HepG2 (cell line): ENCODE measurements at regions not wholly inside any gene's neighbourhood (a gene's known extent, or its start where the extent isn't known, plus 50 kb on each side); places are given as distances from the start of the nearest gene placed in this dataset.

Experiments
- ATAC-seq: fragments of 200-7000 bp; cut with Tn5 transposase; 3 replicates; pipeline ENCODE4 v1.9.1; 2020; ENCODE audit warnings: mild to moderate bottlenecking, moderate library complexity
- BruUV-seq: library from RNA; stranded (reverse); fragments of 400-500 nt; replicated peaks from 2 replicates; lab custom pipeline; 2021; lab: Mats Ljungman, UMichigan
- CTCF ChIA-PET: fragments of 300-600 bp; formaldehyde crosslinking; extraction: SDS; loops from one replicate; lab custom pipeline; 2021; ENCODE audit warnings: low total read pairs, inconsistent platforms, low intra/inter-chr PET ratio; lab: Yijun Ruan, JAX
- POLR2A ChIA-PET: fragments of 350-600 bp; sonication (Branson Sonifier 250); formaldehyde crosslinking; loops from one replicate; lab custom pipeline; 2020; ENCODE audit warnings: antibody characterized with exemption, inconsistent platforms; lab: Yijun Ruan, JAX
- DNase-seq: peaks from one replicate; pipeline ENCODE4 v3.0.0-alpha.2; 2015; ENCODE audit warnings: low spot score
- FAIRE-seq: peaks from 3 replicates; lab custom pipeline; 2011; peaks lifted over from hg19 to GRCh38; lab: Jason Lieb, UNC
- H2AFZ ChIP-seq: one replicate; pipeline ENCODE4 v1.6.1; 2011; ENCODE audit warnings: low read length, inconsistent platforms
- H3K27ac ChIP-seq: fragments of 300-600 bp; 3 replicates; pipeline ENCODE4 v1.8.0; 2011; ENCODE audit warnings: mixed run types, mild to moderate bottlenecking, mixed read lengths, low read length, inconsistent platforms; ENCODE audit not compliant: insufficient read depth; ENCODE audit errors: extremely low read length
- H3K27me3 ChIP-seq, 2 experiments: fragments of 200-600 bp in 1 of 2; 2 replicates in 1 of 2; 3 replicates in 1 of 2; pipeline versions ENCODE4 v1.6.0 to v1.8.0; 2011; ENCODE audit warnings: low read length in 2 of 2, mild to moderate bottlenecking in 2 of 2, moderate library complexity in 2 of 2, inconsistent platforms in 1 of 2; ENCODE audit not compliant: insufficient read depth in 2 of 2, control insufficient read depth in 1 of 2
- H3K36me3 ChIP-seq, 2 experiments: fragments of 200-600 bp in 1 of 2; replicated peaks in 1 of 2; 2 replicates in 1 of 2; 3 replicates in 1 of 2; pipeline versions ENCODE4 v1.5.1 to v1.8.0; 2011; ENCODE audit warnings: low read length in 2 of 2, inconsistent platforms in 1 of 2; ENCODE audit not compliant: insufficient read depth in 2 of 2, control insufficient read depth in 1 of 2
- H3K4me1 ChIP-seq: 2 replicates; pipeline ENCODE4 v1.5.1; 2012; ENCODE audit warnings: low read length, inconsistent platforms; ENCODE audit not compliant: insufficient read depth
- H3K4me2 ChIP-seq: 2 replicates; pipeline ENCODE4 v1.6.0; 2011; ENCODE audit warnings: low read depth, low read length, inconsistent platforms
- H3K4me3 ChIP-seq, 3 experiments: fragments of 200-600 bp in 1 of 3; sonication (generic), shearing (Covaris generic) in 1 of 3; replicated peaks in 1 of 3; 2 replicates each; pipeline ENCODE4 v1.5.1; 2011 to 2016; ENCODE audit warnings: low read length in 3 of 3, inconsistent platforms in 2 of 3, low read depth in 2 of 3, mild to moderate bottlenecking in 2 of 3, control low read depth in 1 of 3, mixed read lengths in 1 of 3; ENCODE audit not compliant: insufficient read depth in 1 of 3
- H3K79me2 ChIP-seq: one replicate; pipeline ENCODE4 v1.6.1; 2011; ENCODE audit warnings: low read length, inconsistent platforms; ENCODE audit not compliant: insufficient read depth
- H3K9ac ChIP-seq: 2 replicates; pipeline ENCODE4 v1.6.0; 2011; ENCODE audit warnings: mild to moderate bottlenecking, low read depth, low read length, inconsistent platforms; ENCODE audit not compliant: insufficient read depth
- H3K9me3 ChIP-seq: 2 replicates; pipeline ENCODE4 v1.5.1; 2012; ENCODE audit warnings: mild to moderate bottlenecking, low read length
- H4K20me1 ChIP-seq: 2 replicates; pipeline ENCODE4 v1.6.0; 2011; ENCODE audit warnings: inconsistent platforms, mild to moderate bottlenecking, low read length, moderate library complexity; ENCODE audit not compliant: insufficient read depth
- DDIT3 ChIP-seq: sonication (generic); formaldehyde crosslinking; IDR thresholded peaks from 2 replicates; pipeline ENCODE4 v1.4.0; 2020; ENCODE audit warnings: mild to moderate bottlenecking, missing genetic modification reagents
- FOXM1 ChIP-seq: sonication (generic); formaldehyde crosslinking; IDR thresholded peaks from 2 replicates; pipeline ENCODE4 v1.5.0; 2020; ENCODE audit warnings: missing genetic modification reagents
- MAF1 ChIP-seq: sonication (generic); formaldehyde crosslinking; IDR thresholded peaks from 2 replicates; pipeline ENCODE4 v1.5.0; 2020; ENCODE audit warnings: missing genetic modification reagents, borderline replicate concordance
- POLR2G ChIP-seq: fragments of 200-400 bp; formaldehyde crosslinking; IDR thresholded peaks from 2 replicates; pipeline ENCODE4 v1.6.1; 2018; ENCODE audit warnings: mild to moderate bottlenecking, low read depth, low read length, moderate library complexity
- ZNF263 ChIP-seq: sonication (generic); formaldehyde crosslinking; IDR thresholded peaks from 2 replicates; pipeline ENCODE4 v1.4.0; 2020; ENCODE audit warnings: missing genetic modification reagents
- ZNF264 ChIP-seq: sonication (generic); formaldehyde crosslinking; IDR thresholded peaks from 2 replicates; pipeline ENCODE4 v1.4.0; 2020; ENCODE audit warnings: missing genetic modification reagents
- ZNF564 ChIP-seq: sonication (generic); formaldehyde crosslinking; IDR thresholded peaks from 2 replicates; pipeline ENCODE4 v1.8.1; 2023; ENCODE audit warnings: mild to moderate bottlenecking, missing genetic modification reagents
- ZNF574 ChIP-seq: sonication (generic); formaldehyde crosslinking; IDR thresholded peaks from 2 replicates; pipeline ENCODE4 v1.4.0; 2020; ENCODE audit warnings: missing genetic modification reagents
- ZNF770 ChIP-seq: sonication (generic); formaldehyde crosslinking; IDR thresholded peaks from 2 replicates; pipeline ENCODE4 v1.5.0; 2020; ENCODE audit warnings: mild to moderate bottlenecking, missing genetic modification reagents
- WGBS: methylation state at CpG from one replicate; pipeline ENCODE4 v1.1.6; 2017; ENCODE audit warnings: low lambda C conversion rate; 5-methylcytosine and 5-hydroxymethylcytosine counted together
- in situ Hi-C: cut with HindIII; loops from 2 replicates; pipeline ENCODE4 v1.10.0; 2017; ENCODE audit warnings: low pct_unique_long_range_greater_than_20kb; ENCODE audit not compliant: extremely low pct_ligation_motif_present
- intact Hi-C: fragments of 100-400 bp; cut with micrococcal nuclease; formaldehyde crosslinking; loops from one replicate; pipeline ENCODE4 v1.10.0; 2022; ENCODE audit not compliant: unreplicated experiment

- TF ChIP-seq DDIT3 (no peak), ZNF574 (no peak)
Measured at GRCh38 chr17:12438813-12439586, 226.7 kb upstream of the MYOCD start (continued).

GRCh38 chr17:12445331-12445730 is 220.4 kb upstream of the MYOCD start:
- CTCF ChIA-PET = no interaction called here
- H2AFZ ChIP-seq = no peak overlapping the region
- no peak for FAIRE-seq
- no peak overlapping the region for H3K4me2 ChIP-seq
- BruUV-seq = no TSS peak
- H4K20me1 ChIP-seq = no peaks in the 10 kb centered on the region
- no peak for TF ChIP-seq ZNF770 (CRISPR knock-in tag)
- TF ChIP-seq ZNF564 (CRISPR knock-in tag) = no peak
- no peak for TF ChIP-seq ZNF264 (CRISPR knock-in tag)
- TF ChIP-seq MAF1 (CRISPR knock-in tag) = no peak
- TF ChIP-seq POLR2G = no peak
- no peak for TF ChIP-seq FOXM1 (CRISPR knock-in tag)
- no peak for TF ChIP-seq ZNF263 (CRISPR knock-in tag)
- TF ChIP-seq, all 625 proteins: peak for 0
- Histone ChIP-seq H3K27ac (no peak overlapping the region), H3K36me3 (no peaks in the 10 kb centered on the region), H3K4me3 (no peak overlapping the region), H3K27me3 (no peaks in the 10 kb centered on the region), H3K79me2 (no peaks in the 10 kb centered on the region), H3K4me1 (no peaks in the 10 kb centered on the region), H3K9ac (no peak overlapping the region), H3K9me3 (0 out of 2 replicates have a peak, but pooled peaks cover 4% of the 10 kb centered on the region)
- DNase-seq (no peak), ATAC-seq (no peak)
- in situ Hi-C loops = no loop called here
- intact Hi-C loops = no loop called here
- POLR2A ChIA-PET = no interaction called here
- WGBS = 0% methylated on average over 1 of the region's 1 CpG
